Karpas-422 (cell line): ENCODE measurements at regions not wholly inside any gene's neighbourhood (a gene's known extent, or its start where the extent isn't known, plus 50 kb on each side); places are given as distances from the start of the nearest gene placed in this dataset.
"Not testable (repeated sequence)": the region's sequence is repeated elsewhere in the genome, so short reads cannot be mapped to it uniquely, and the experiment has no call there.

Experiments used
- DNase-seq: peaks from one replicate; pipeline ENCODE4 v3.0.0-alpha.2; 2015
- H2AFZ ChIP-seq: fragments of 200-600 bp; sonication (generic); 2 replicates; pipeline ENCODE4 v1.6.1; 2014; ENCODE audit warnings: antibody characterized with exemption, low read length, mixed read lengths
- H3K27ac ChIP-seq: fragments of 200-600 bp; sonication (generic); 2 replicates; pipeline ENCODE4 v1.5.1; 2014; ENCODE audit warnings: mild to moderate bottlenecking, low read length, moderate library complexity
- H3K27me3 ChIP-seq: fragments of 200-600 bp; sonication (generic); 2 replicates; pipeline ENCODE4 v1.6.1; 2014; ENCODE audit warnings: low read length, mixed read lengths
- H3K36me3 ChIP-seq: fragments of 200-600 bp; sonication (generic); 2 replicates; pipeline ENCODE4 v1.6.1; 2014; ENCODE audit warnings: low read length, mixed read lengths; ENCODE audit not compliant: insufficient read depth
- H3K4me1 ChIP-seq: fragments of 200-600 bp; sonication (generic); 2 replicates; pipeline ENCODE4 v1.6.1; 2014; ENCODE audit warnings: mild to moderate bottlenecking, low read length, mixed read lengths
- H3K4me2 ChIP-seq: fragments of 200-600 bp; sonication (generic); 2 replicates; pipeline ENCODE4 v1.6.1; 2014; ENCODE audit warnings: low read length, low read depth, mild to moderate bottlenecking; ENCODE audit not compliant: poor library complexity, severe bottlenecking
- H3K4me3 ChIP-seq: fragments of 200-600 bp; sonication (generic); 2 replicates; pipeline ENCODE4 v1.5.1; 2014; ENCODE audit warnings: mild to moderate bottlenecking, antibody characterized with exemption, low read length, mixed read lengths
- H3K79me2 ChIP-seq: fragments of 200-600 bp; sonication (generic); 2 replicates; pipeline ENCODE4 v1.6.1; 2014; ENCODE audit warnings: mild to moderate bottlenecking, low read length, mixed read lengths
- H3K9ac ChIP-seq: fragments of 200-600 bp; sonication (generic); 2 replicates; pipeline ENCODE4 v1.6.0; 2014; ENCODE audit warnings: low read length
- H3K9me2 ChIP-seq: fragments of 200-600 bp; sonication (generic), shearing (Covaris generic); replicated peaks from 2 replicates; pipeline ENCODE4 v1.6.0; 2014; ENCODE audit warnings: mild to moderate bottlenecking, low read length, moderate library complexity; ENCODE audit not compliant: insufficient read depth
- H3K9me3 ChIP-seq: fragments of 300-700, 200-600 bp; sonication (generic); 2 replicates; pipeline ENCODE4 v1.6.1; 2014; ENCODE audit warnings: low read length, mixed read lengths
- H4K20me1 ChIP-seq: fragments of 200-600 bp; sonication (generic); 2 replicates; pipeline ENCODE4 v1.6.1; 2014; ENCODE audit warnings: mild to moderate bottlenecking, antibody characterized with exemption, low read length, low read depth; ENCODE audit not compliant: insufficient read depth

DNA sequence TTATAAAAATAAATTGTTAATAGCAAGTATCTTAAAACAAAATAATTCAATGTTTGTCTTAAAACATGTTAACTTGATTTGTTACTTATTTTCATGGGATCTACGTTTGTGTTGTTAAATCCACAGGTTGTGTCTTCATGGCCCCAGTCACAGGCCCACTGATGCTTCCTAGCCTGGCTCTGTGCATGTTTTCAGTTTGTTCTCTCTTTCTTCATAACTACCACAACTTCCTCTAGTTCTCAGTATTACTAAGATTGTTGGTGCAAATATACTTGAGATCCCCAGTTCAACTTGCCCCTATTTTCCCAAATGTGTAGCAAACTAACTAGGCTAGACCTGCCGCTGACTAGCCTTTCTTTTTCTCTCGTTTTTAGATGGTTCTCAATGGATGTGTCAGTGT lies 250.5 kb downstream of the NRIP1 start:
- no peak overlapping the region for H3K9ac ChIP-seq
- H3K4me3 ChIP-seq = no peak overlapping the region
- H3K27ac ChIP-seq = no peak overlapping the region
- DNase-seq = no peak
- H3K27me3 ChIP-seq = no peaks in the 10 kb centered on the region
- no peaks in the 10 kb centered on the region for H3K4me1 ChIP-seq
- H3K79me2 ChIP-seq = no peaks in the 10 kb centered on the region
- H3K36me3 ChIP-seq = no peaks in the 10 kb centered on the region
- peaks cover 17% of the 10 kb centered on the region; the same call in 1 of the 2 replicates for H3K9me3 ChIP-seq
- no peak overlapping the region for H2AFZ ChIP-seq
- H3K4me2 ChIP-seq = no peak overlapping the region
- H3K9me2 ChIP-seq = no peaks in the 10 kb centered on the region
- H4K20me1 ChIP-seq = no peaks in the 10 kb centered on the region

- peaks cover 17% of the 10 kb centered on the region; the same call in 1 of the 2 replicates for H3K9me3 ChIP-seq
- not testable (repeated sequence) for H3K27me3 ChIP-seq, H2AFZ ChIP-seq, H3K9me2 ChIP-seq, DNase-seq, H3K4me2 ChIP-seq, H3K4me3 ChIP-seq, H3K36me3 ChIP-seq, H3K27ac ChIP-seq, H3K9ac ChIP-seq, H3K4me1 ChIP-seq, H4K20me1 ChIP-seq, H3K79me2 ChIP-seq
Observed at GRCh38 chr21:14804170-14804569, 258.1 kb upstream of the SAMSN1 start.

DNA sequence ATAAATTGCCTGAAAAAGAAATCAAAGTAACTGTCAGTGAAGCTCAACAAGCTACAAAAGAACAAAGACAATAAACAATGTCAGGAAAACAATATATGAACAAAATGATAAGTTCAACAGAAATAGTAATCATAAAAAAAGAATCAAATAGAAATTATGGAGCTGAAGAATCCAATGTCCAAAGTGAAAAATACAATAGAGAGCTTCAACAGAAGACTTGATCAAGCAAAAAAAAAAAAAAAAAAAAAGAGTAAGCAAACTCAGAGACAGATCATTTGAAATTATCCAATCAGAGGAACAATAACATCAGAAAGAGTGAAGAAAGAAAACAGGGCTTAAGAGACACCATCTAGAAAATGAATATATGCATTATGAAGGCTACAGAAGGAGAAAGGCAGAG lies 251.4 kb upstream of the SAMSN1 start:
- no peaks in the 10 kb centered on the region for H3K9me2 ChIP-seq
- H3K27ac ChIP-seq = no peak overlapping the region
- no peak for DNase-seq
- H3K79me2 ChIP-seq = no peaks in the 10 kb centered on the region
- H3K4me2 ChIP-seq = no peak overlapping the region
- H3K9ac ChIP-seq = no peak overlapping the region
- H3K4me1 ChIP-seq = no peaks in the 10 kb centered on the region
- H2AFZ ChIP-seq = no peak overlapping the region
- no peaks in the 10 kb centered on the region for H3K27me3 ChIP-seq
- H4K20me1 ChIP-seq = no peaks in the 10 kb centered on the region
- H3K36me3 ChIP-seq = no peaks in the 10 kb centered on the region
- peaks cover 29% of the 10 kb centered on the region for H3K9me3 ChIP-seq
- H3K4me3 ChIP-seq = no peak overlapping the region

GRCh38 chr21:14787312-14787711 lies 241.2 kb upstream of the SAMSN1 start:
- H3K27ac ChIP-seq = no peak overlapping the region
- H3K4me3 ChIP-seq = no peak overlapping the region
- no peaks in the 10 kb centered on the region for H3K4me1 ChIP-seq
- no peaks in the 10 kb centered on the region for H3K36me3 ChIP-seq
- H3K27me3 ChIP-seq = no peaks in the 10 kb centered on the region
- no peak overlapping the region for H3K4me2 ChIP-seq
- DNase-seq = no peak
- no peak overlapping the region for H3K9ac ChIP-seq
- H3K79me2 ChIP-seq = no peaks in the 10 kb centered on the region
- no peaks in the 10 kb centered on the region for H3K9me2 ChIP-seq
- H2AFZ ChIP-seq = no peak overlapping the region
- H3K9me3 ChIP-seq = 0 out of 2 replicates have a peak, but pooled peaks cover 3% of the 10 kb centered on the region
- no peaks in the 10 kb centered on the region for H4K20me1 ChIP-seq

DNA sequence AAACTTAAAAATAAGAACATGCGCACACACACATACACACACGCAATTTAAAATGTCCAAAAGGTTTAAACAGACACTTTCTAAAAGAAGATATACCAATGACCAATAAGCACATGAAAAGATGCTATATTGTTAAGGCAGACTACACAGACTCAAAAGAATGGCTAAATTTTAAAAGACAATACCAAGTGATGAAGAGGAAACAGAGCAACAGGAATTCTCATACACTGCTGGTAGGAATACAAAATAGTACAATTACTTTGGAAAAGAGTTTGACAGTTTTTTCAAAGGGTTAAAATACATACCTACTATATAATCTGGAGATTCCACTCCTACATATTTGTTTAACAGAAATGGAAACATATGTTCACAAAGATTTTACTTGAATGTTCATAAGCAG lies 239.6 kb upstream of the SAMSN1 start:
- H3K36me3 ChIP-seq = no peaks in the 10 kb centered on the region
- no peaks in the 10 kb centered on the region for H3K4me1 ChIP-seq
- no peak overlapping the region for H3K27ac ChIP-seq
- no peaks in the 10 kb centered on the region for H3K27me3 ChIP-seq
- no peak for DNase-seq
- no peak overlapping the region for H3K9ac ChIP-seq
- H3K4me2 ChIP-seq = no peak overlapping the region
- H3K79me2 ChIP-seq = no peaks in the 10 kb centered on the region
- H3K9me2 ChIP-seq = no peaks in the 10 kb centered on the region
- no peak overlapping the region for H2AFZ ChIP-seq
- H4K20me1 ChIP-seq = no peaks in the 10 kb centered on the region
- no peak overlapping the region for H3K4me3 ChIP-seq
- 0 out of 2 replicates have a peak, but pooled peaks cover 3% of the 10 kb centered on the region for H3K9me3 ChIP-seq

DNA sequence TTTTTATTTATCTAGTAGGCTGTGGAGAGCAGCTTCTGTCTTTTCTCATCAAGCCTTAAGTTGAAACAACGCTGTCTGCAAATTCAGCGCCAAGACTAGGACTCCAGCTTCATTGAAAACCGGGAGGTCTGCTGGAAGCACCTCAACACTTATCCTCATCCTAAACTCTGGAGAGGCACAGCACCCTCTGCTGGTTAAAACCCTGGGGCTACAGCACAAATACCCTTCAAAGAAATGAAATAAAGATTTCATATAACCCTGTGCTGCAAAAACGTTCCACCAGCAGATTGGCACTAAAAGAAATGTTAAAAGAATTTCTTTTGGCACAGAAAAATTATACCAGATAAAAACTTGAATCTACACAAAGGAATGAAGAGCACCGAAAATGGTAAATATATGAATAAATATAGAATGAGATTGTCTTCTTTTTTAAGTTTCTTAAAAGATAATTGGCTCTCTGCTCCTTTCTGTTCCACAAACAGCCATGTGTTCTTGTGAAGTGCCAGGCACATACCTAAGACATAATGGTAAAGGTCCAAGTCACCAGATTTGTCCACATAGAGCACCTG lies 227.7 kb upstream of the SAMSN1 start:
- H3K36me3 ChIP-seq = no peaks in the 10 kb centered on the region
- H3K27ac ChIP-seq = no peak overlapping the region
- H3K4me2 ChIP-seq = no peak overlapping the region
- peak; percentile 71 for DNase-seq
- H2AFZ ChIP-seq = no peak overlapping the region
- no peaks in the 10 kb centered on the region for H3K9me3 ChIP-seq
- H3K4me1 ChIP-seq = no peaks in the 10 kb centered on the region
- no peaks in the 10 kb centered on the region for H3K9me2 ChIP-seq
- no peaks in the 10 kb centered on the region for H4K20me1 ChIP-seq
- no peaks in the 10 kb centered on the region for H3K27me3 ChIP-seq
- no peak overlapping the region for H3K9ac ChIP-seq
- no peak overlapping the region for H3K4me3 ChIP-seq
- no peaks in the 10 kb centered on the region for H3K79me2 ChIP-seq

DNA sequence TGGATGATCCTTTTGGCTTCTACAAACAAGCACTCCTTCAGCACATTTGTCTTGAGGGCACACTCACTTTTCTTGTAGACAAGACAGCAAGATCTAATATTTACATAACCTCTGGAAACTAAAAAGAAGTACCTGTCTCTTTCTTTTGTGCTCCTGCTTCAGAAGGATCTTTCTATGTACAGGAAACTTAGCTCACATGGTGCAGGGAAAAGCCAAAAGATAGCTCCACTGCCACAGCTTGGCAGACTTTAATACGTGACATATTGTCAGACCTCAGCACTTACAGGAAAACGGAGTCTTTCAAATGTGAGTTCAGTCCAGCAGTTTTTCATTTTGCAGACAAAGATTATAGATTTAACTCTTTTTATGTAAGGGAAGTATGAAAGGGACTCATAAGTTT lies 225.5 kb upstream of the SAMSN1 start:
- Histone ChIP-seq H3K27me3 (no peaks in the 10 kb centered on the region), H3K4me1 (no peaks in the 10 kb centered on the region), H3K9me3 (no peaks in the 10 kb centered on the region), H3K9me2 (no peaks in the 10 kb centered on the region), H3K4me2 (no peak overlapping the region), H3K36me3 (no peaks in the 10 kb centered on the region), H3K79me2 (no peaks in the 10 kb centered on the region), H2AFZ (no peak overlapping the region), H3K27ac (no peak overlapping the region), H4K20me1 (no peaks in the 10 kb centered on the region), H3K9ac (no peak overlapping the region), H3K4me3 (no peak overlapping the region)
- DNase-seq = no peak

GRCh38 chr21:14768042-14768441 lies 221.9 kb upstream of the SAMSN1 start:
- Histone ChIP-seq H3K9me2 (no peaks in the 10 kb centered on the region), H2AFZ (no peak overlapping the region), H3K4me3 (no peak overlapping the region), H3K4me2 (no peak overlapping the region), H3K9ac (no peak overlapping the region), H3K27me3 (no peaks in the 10 kb centered on the region), H4K20me1 (no peaks in the 10 kb centered on the region), H3K27ac (no peak overlapping the region), H3K4me1 (peaks cover 14% of the 10 kb centered on the region), H3K79me2 (no peaks in the 10 kb centered on the region), H3K9me3 (no peaks in the 10 kb centered on the region), H3K36me3 (no peaks in the 10 kb centered on the region)
- DNase-seq = no peak
